Tongue (tissue), 1 donor: ENCODE measurements at regions not wholly inside any gene's neighbourhood (a gene's known extent, or its start where the extent isn't known, plus 50 kb on each side); places are given as distances from the start of the nearest gene placed in this dataset.
"Not testable (repeated sequence)": the region's sequence is repeated elsewhere in the genome, so short reads cannot be mapped to it uniquely, and the experiment has no call there.

Source experiments
- DNase-seq: peaks from one replicate; pipeline ENCODE4 v3.0.0-alpha.2; 2015

GRCh38 chr4:189519186-189519585 lies 421.5 kb upstream of the FRG1 start:
- DNase-seq = no peak

GRCh38 chr4:189525304-189525703 lies 415.4 kb upstream of the FRG1 start:
- no peak for DNase-seq

- peak; percentile 21 for DNase-seq
Observed at GRCh38 chr4:189530848-189531247, 409.8 kb upstream of the FRG1 start.

GRCh38 chr4:189533603-189534002 lies 407.1 kb upstream of the FRG1 start:
- DNase-seq = no peak

- DNase-seq = no peak
Observed at GRCh38 chr4:189547559-189547958, 393.1 kb upstream of the FRG1 start.

GRCh38 chr4:189548484-189549125 lies 392.1 kb upstream of the FRG1 start:
- DNase-seq = no peak

GRCh38 chr4:189551931-189552670 lies 388.6 kb upstream of the FRG1 start:
- DNase-seq = peak; percentile 16

GRCh38 chr4:189560605-189561004 lies 380.1 kb upstream of the FRG1 start:
- not testable (repeated sequence) for DNase-seq

- not testable (repeated sequence) for DNase-seq
Observed at GRCh38 chr4:189563751-189564150, 376.9 kb upstream of the FRG1 start.

GRCh38 chr4:189566271-189566670 lies 374.4 kb upstream of the FRG1 start:
- not testable (repeated sequence) for DNase-seq

GRCh38 chr4:189566900-189567299 lies 373.8 kb upstream of the FRG1 start:
- DNase-seq = not testable (repeated sequence)

- DNase-seq = not testable (repeated sequence)
Observed at GRCh38 chr4:189579645-189580044, 361.0 kb upstream of the FRG1 start.

- not testable (repeated sequence) for DNase-seq
Observed at GRCh38 chr4:189586908-189587632, 353.6 kb upstream of the FRG1 start.

- DNase-seq = not testable (repeated sequence)
Observed at GRCh38 chr4:189589201-189589600, 351.5 kb upstream of the FRG1 start.

- DNase-seq = peak; percentile 83
Observed at GRCh38 chr4:189592890-189593289, 347.8 kb upstream of the FRG1 start.

- peak; percentile 60 for DNase-seq
Observed at GRCh38 chr4:189597341-189597740, 343.3 kb upstream of the FRG1 start.

- no peak for DNase-seq
Observed at GRCh38 chr4:189600264-189600663, 340.4 kb upstream of the FRG1 start.

- peak; percentile 50 for DNase-seq
Observed at GRCh38 chr4:189600718-189601435, 339.8 kb upstream of the FRG1 start.

- not testable (repeated sequence) for DNase-seq
Observed at GRCh38 chr4:189602827-189603226, 337.8 kb upstream of the FRG1 start.

- DNase-seq = not testable (repeated sequence)
Observed at GRCh38 chr4:189610571-189610970, 330.1 kb upstream of the FRG1 start.

GRCh38 chr4:189613207-189613606 lies 327.5 kb upstream of the FRG1 start:
- DNase-seq = no peak

- no peak for DNase-seq
Observed at GRCh38 chr4:189615217-189615663, 325.4 kb upstream of the FRG1 start.
